HG03342 (cell line): ENCODE measurements at regions not wholly inside any gene's neighbourhood (a gene's known extent, or its start where the extent isn't known, plus 50 kb on each side); places are given as distances from the start of the nearest gene placed in this dataset.
A peak's percentile ranks its signal among the peaks of the same experiment; 100 is the strongest.

Experiments
- ATAC-seq: cut with Tn5 transposase; IDR thresholded peaks from one replicate; pipeline ENCODE4 v1.9.1; 2021; ENCODE audit warnings: mild to moderate bottlenecking, moderate library complexity; ENCODE audit not compliant: unreplicated experiment

DNA sequence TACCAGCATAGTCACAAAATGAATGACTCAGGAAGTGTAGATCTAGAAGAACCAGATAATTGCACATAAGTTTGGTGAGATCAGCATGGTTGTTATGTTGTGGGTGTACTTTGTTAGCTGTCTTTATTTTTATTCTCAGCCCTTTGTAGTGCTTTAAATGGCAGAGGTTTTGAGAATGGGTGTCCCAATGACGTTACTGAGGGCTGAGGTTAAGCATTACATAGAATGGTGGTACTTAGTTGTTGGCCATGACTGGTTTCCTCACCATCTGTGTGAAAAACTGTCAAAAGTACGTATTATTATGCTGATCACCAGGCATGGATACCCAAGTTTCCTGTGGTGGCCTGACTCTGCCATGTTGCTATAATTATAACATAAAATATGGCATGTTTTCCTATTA, 165.8 kb downstream of the UBE2E3 start:
- ATAC-seq = no peak

GRCh38 chr2:181149056-181149455, 168.7 kb downstream of the UBE2E3 start:
- ATAC-seq = no peak

GRCh38 chr2:181152226-181152625, 171.8 kb downstream of the UBE2E3 start:
- no peak for ATAC-seq

- no peak for ATAC-seq
Observed at GRCh38 chr2:181152701-181153100, 172.3 kb downstream of the UBE2E3 start.

- no peak for ATAC-seq
Observed at GRCh38 chr2:181153886-181154285, 173.5 kb downstream of the UBE2E3 start.

DNA sequence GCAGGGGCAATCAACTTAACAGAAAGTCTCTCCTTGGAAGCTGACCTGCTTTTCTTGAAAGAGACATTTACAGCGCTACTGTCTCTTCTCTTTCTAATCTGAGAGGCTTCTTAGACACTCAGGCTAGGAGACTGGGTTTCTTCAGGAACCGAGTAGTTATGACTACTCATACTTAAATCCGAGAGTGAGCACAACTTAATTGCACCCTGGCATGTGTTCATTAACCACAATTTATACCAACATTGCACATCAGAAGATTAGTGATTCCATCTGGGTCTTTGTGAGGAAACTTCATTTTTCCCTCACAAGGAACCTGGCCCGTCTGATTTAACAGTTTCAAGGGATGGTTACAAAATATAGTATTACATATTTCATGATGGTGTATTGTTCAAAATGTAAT, 176.9 kb downstream of the UBE2E3 start:
- no peak for ATAC-seq

DNA sequence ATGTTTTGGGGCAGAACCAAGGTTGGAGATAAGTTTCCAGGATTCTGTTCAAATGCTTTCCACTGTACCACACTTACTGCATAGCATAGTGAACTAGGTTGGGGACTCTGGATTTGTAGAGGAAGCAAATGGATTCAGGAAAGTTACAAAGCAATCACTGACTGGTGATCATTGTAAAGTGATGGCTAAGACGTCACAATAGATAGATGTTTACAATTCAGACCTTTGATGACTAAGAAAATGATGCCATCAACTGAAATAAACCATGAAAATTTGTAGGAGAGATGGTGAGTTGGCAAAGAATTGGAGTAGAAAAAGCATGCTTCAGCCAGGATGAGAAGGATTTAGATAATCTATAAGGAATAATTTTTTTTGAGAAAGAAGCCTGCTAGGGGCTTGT, 178.0 kb downstream of the UBE2E3 start:
- no peak for ATAC-seq

GRCh38 chr2:181161615-181162014, 181.2 kb downstream of the UBE2E3 start:
- ATAC-seq = no peak

- ATAC-seq = no peak
Observed at GRCh38 chr2:181163139-181163538, 182.7 kb downstream of the UBE2E3 start.

DNA sequence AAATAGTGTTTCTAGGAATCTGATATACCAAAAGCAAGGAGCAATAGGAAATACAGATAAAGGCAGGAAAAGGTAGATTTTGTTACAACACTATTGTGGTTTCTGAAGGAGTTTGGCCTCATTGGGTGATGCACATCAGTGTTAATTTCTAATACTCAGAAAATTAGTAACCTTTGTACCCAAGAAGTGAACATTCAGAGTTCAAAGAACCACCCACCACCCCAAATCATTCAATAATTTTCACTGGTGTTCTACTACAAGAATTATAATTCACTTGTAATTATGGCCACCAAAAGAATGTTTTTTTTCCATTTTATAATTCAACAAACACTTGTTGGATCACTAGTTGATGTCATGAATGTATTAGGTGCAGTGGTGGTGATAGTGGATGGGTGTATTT, 183.3 kb downstream of the UBE2E3 start:
- ATAC-seq = no peak

DNA sequence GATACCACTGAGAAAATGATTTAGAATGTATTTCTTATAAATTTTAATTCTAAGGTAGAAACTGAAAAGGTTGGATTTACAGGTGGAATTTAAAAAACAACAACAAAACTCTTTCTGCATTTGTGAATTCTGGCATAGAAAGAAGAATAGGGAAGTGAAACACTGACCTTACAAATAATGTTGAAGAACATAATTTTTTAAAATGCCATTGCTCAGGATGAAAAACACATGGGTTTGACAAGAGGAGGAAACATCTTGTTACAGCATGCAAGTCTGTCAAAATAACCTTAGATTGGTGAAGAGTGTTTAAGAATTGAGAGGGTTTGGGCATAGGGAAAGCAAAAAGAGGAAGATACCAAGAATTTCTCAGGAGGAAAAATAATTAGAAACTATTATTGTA, 184.3 kb downstream of the UBE2E3 start:
- ATAC-seq = peak; percentile 60

DNA sequence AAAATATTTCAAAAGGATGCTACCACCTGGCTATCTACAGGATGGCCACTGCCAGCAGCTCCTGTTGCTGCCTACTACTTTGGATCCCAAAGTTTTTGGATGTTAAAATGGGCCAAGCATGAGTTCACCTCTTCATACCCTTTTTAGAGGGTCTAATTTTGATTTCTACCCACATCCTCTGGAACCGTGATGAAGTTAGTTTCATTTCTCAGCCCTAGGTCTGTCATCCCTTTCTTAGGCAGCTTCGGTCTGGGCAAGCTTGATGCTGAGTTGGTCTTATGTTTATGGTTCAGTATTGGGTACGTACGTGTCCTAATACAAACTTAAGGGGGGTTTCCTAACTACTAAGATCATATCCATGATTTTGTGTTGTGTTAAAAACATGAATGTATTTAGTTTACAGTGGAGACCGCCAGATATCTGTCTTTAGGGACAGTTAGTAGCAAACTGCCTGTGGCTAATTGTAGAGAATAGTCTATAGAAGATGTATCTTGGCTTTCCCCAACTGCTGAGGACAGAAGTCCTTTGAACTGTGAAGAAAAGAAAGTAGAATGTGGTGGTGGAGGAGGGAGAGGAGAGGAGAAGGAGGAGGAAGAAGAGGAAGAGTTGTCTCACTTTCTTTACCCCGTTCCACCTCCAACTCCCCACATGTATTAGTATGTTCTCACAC, 184.9 kb downstream of the UBE2E3 start:
- peak; percentile 73 for ATAC-seq

- no peak for ATAC-seq
Observed at GRCh38 chr2:181169503-181169902, 189.1 kb downstream of the UBE2E3 start.

- ATAC-seq = no peak
Observed at GRCh38 chr2:181170256-181170655, 189.9 kb downstream of the UBE2E3 start.

- no peak for ATAC-seq
Observed at GRCh38 chr2:181172676-181173075, 192.3 kb downstream of the UBE2E3 start.

- peak; percentile 56 for ATAC-seq
Observed at GRCh38 chr2:181174611-181175580, 194.5 kb downstream of the UBE2E3 start.

GRCh38 chr2:181176540-181176939, 196.1 kb downstream of the UBE2E3 start:
- ATAC-seq = no peak

GRCh38 chr2:181177376-181177775, 197.0 kb downstream of the UBE2E3 start:
- ATAC-seq = no peak

- no peak for ATAC-seq
Observed at GRCh38 chr2:181178130-181178529, 197.7 kb downstream of the UBE2E3 start.

DNA sequence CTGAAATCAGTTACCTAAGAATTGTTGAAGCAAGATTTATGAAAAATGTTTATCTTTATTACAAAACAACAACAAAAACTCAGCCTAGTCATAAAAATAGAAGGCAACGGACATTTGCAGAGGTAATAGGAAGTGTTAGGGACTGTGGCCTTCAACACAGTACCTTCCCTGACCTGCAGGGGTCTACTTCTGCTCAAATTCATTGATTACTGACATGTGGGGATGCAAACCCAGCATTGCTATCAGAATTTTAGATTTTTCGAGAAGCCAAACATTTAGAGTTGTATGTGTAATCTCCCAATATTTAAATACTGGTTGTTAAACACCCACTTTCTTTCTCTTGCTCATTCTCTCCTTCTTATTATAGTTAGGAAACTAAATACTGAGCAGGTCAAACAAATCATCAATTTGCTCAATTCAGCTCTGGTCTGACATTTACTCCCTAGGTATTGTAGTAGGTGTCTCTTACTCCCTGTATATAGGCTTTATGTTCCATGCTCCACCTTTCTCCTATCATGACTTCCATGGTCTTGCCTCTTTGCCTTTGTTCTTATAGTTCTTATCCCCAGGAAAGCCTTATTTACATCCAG, 198.5 kb downstream of the UBE2E3 start:
- ATAC-seq = no peak

DNA sequence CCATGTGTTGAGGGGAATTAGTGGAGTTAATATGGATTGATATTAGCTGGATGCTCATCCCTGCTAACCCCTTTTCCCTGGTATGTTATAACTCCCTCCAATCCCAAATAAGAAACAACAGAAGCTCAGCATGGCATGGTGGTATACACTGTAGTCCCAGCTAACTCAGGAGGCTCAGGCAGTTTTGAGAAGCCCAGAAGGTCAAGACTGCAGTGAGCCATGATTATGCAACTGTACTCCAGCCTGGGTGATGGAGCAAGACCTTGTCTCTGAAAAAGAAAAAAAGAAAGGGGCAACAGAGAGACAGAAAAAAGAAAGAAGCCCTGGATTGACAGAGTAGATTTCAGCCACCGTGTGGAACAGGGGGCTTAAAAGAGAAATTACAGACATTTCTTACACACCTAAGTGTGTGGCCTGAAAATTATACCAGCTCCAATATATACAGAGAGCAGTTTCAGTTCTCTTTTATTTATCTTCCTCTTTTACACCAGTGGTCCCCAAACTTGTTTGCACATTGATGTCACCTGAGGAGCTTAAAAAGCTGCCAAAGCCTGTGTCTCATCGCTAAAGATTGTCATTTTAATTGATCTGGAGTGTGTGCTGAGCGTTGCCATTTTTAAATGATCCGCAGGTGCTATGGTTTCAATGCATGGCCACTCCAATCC, 203.6 kb downstream of the UBE2E3 start:
- ATAC-seq = peak; percentile 99
